ENCODE measurements at regions not wholly inside any gene's neighbourhood (a gene's known extent, or its start where the extent isn't known, plus 50 kb on each side); places are given as distances from the start of the nearest gene placed in this dataset.

GRCh38 chr1:195337646-195338045 lies 1270.6 kb downstream of the KCNT2 start (continued):
- no peak for TF ChIP-seq IKZF1 (conservative IDR thresholded peaks at IDR 0.05)
- TF ChIP-seq HSF1 (IDR thresholded peaks at IDR 0.05; ENCODE audit: low read depth, low read length) = no peak
- TF ChIP-seq CEBPB (IDR thresholded peaks at IDR 0.05; ENCODE audit: borderline replicate concordance in 1 of 2, low read depth in 2 of 2, low read length in 2 of 2) = no peak

GRCh38 chr1:195336812-195337211 lies 1271.4 kb downstream of the KCNT2 start:
- Histone ChIP-seq H3K4me1 (ENCODE audit: control insufficient read depth, insufficient read depth, low read length) (no peaks in the 10 kb centered on the region), H3K36me3 (ENCODE audit: control insufficient read depth in 2 of 2, insufficient read depth in 2 of 2, low read length in 1 of 2) (no peaks in the 10 kb centered on the region), H3K27ac (ENCODE audit: control insufficient read depth, insufficient read depth) (no peak overlapping the region), H4K20me1 (ENCODE audit: control insufficient read depth, insufficient read depth) (no peaks in the 10 kb centered on the region), H3K9ac (ENCODE audit: control insufficient read depth, insufficient read depth, low read length) (no peak overlapping the region), H3K4me3 (no peak overlapping the region), H3K27me3 (replicated peaks in 1 of 2; ENCODE audit: control insufficient read depth in 2 of 2, insufficient read depth in 2 of 2, low read length in 1 of 2) (no peaks in the 10 kb centered on the region), H3K79me2 (ENCODE audit: control insufficient read depth, insufficient read depth, low read length) (no peaks in the 10 kb centered on the region), H3K9me3 (replicated peaks; ENCODE audit: control insufficient read depth, insufficient read depth, low read length) (no peaks in the 10 kb centered on the region), H3K4me2 (ENCODE audit: control insufficient read depth, insufficient read depth) (no peak overlapping the region), H2AFZ (ENCODE audit: control insufficient read depth, low read depth, low read length) (no peak overlapping the region)
- SMC1A ChIA-PET (ENCODE audit: uncharacterized antibody, unreplicated experiment) = no interaction called here
- ATAC-seq = no peak
- no peak for FAIRE-seq
- in situ Hi-C loops (cut with MboI) (no loop called here), intact Hi-C loops (cut with micrococcal nuclease; ENCODE audit: unreplicated experiment) (no loop called here)
- RAD21 ChIA-PET (ENCODE audit: unreplicated experiment) = no interaction called here
- no peak for DNase-seq (ENCODE audit: low read depth, low spot score)
- no TSS peak for BruUV-seq (replicated peaks)
- POLR2A ChIA-PET = interaction anchor here (0.5 to 0.6 kb wide), 2 partner anchors 11 to 276 kb away, joined by 3 to 5 read pairs; no protein-coding TSS in a partner anchor
- WGBS (ENCODE audit: insufficient coverage, insufficient replicate concordance, low lambda C conversion rate, missing lambda C conversion rate) = 36% methylated on average over 1 of the region's 1 CpG
- CTCF ChIA-PET = no interaction called here
- TF ChIP-seq RB1 (IDR thresholded peaks at IDR 0.05; ENCODE audit: borderline replicate concordance) (no peak), KAT2A (conservative IDR thresholded peaks at IDR 0.05; ENCODE audit: control insufficient read depth, low read depth, low read length) (no peak), CBFB (IDR thresholded peaks at IDR 0.05; ENCODE audit: low read depth) (no peak), ZBTB40 (IDR thresholded peaks at IDR 0.05; ENCODE audit: borderline replicate concordance) (no peak), PAX8 (IDR thresholded peaks at IDR 0.05) (no peak), BCL11A (IDR thresholded peaks at IDR 0.05; ENCODE audit: low read depth, low read length) (no peak), TBL1XR1 (IDR thresholded peaks at IDR 0.05; ENCODE audit: low read depth, low read length) (no peak), E2F8 (IDR thresholded peaks at IDR 0.05; ENCODE audit: low read depth, partially characterized antibody) (no peak), STAT1 (conservative IDR thresholded peaks at IDR 0.05) (no peak), JUND (IDR thresholded peaks at IDR 0.05; ENCODE audit: low read depth, low read length) (no peak), EGR1 (IDR thresholded peaks at IDR 0.05; ENCODE audit: borderline replicate concordance in 1 of 2, low read depth in 2 of 2, low read length in 2 of 2) (no peak)
